GM23338 (cell line): ENCODE measurements at regions not wholly inside any gene's neighbourhood (a gene's known extent, or its start where the extent isn't known, plus 50 kb on each side); places are given as distances from the start of the nearest gene placed in this dataset.
"Not testable (repeated sequence)": the region's sequence is repeated elsewhere in the genome, so short reads cannot be mapped to it uniquely, and the experiment has no call there.

Source experiments
- ATAC-seq: fragments of 200-7000 bp; cut with Tn5 transposase; 3 replicates; pipeline ENCODE4 v1.9.1; 2020
- DNase-seq: peaks from one replicate; pipeline ENCODE4 v3.0.0-alpha.2; 2015; ENCODE audit warnings: low spot score
- H2AFZ ChIP-seq: fragments of 200-600 bp; sonication (generic); 2 replicates; pipeline ENCODE4 v1.8.0; 2016; ENCODE audit warnings: antibody characterized with exemption, mild to moderate bottlenecking, moderate library complexity
- H3F3A ChIP-seq: fragments of 200-600 bp; sonication (generic); replicated peaks from 2 replicates; pipeline ENCODE4 v1.8.0; 2017; ENCODE audit warnings: antibody characterized with exemption, mixed run types, low read depth
- H3K27ac ChIP-seq: fragments of 200-600 bp; sonication (generic); 2 replicates; pipeline ENCODE4 v1.6.1; 2016; ENCODE audit warnings: low read depth
- H3K27me3 ChIP-seq: fragments of 200-600 bp; sonication (generic); 2 replicates; pipeline ENCODE4 v1.8.0; 2016; ENCODE audit warnings: mild to moderate bottlenecking, mixed run types, moderate library complexity; ENCODE audit not compliant: insufficient read depth
- H3K36me3 ChIP-seq: fragments of 200-600 bp; sonication (generic); 2 replicates; pipeline ENCODE4 v1.8.0; 2016; ENCODE audit warnings: mild to moderate bottlenecking; ENCODE audit not compliant: insufficient read depth
- H3K4me1 ChIP-seq: fragments of 200-600 bp; sonication (generic); 2 replicates; pipeline ENCODE4 v1.8.0; 2016; ENCODE audit warnings: mild to moderate bottlenecking, moderate library complexity; ENCODE audit not compliant: insufficient read depth
- H3K4me2 ChIP-seq: fragments of 200-600 bp; sonication (generic); 2 replicates; pipeline ENCODE4 v1.7.1; 2017; ENCODE audit warnings: mixed run types
- H3K4me3 ChIP-seq: fragments of 200-600 bp; sonication (generic); 2 replicates; pipeline ENCODE4 v1.6.1; 2016; ENCODE audit warnings: mixed run types
- H3K79me2 ChIP-seq: fragments of 200-600 bp; sonication (generic); replicated peaks from 2 replicates; pipeline ENCODE4 v1.8.0; 2017; ENCODE audit warnings: mild to moderate bottlenecking; ENCODE audit not compliant: insufficient read depth
- H3K9me2 ChIP-seq: fragments of 200-600 bp; sonication (generic); 2 replicates; pipeline ENCODE4 v1.8.0; 2017; ENCODE audit not compliant: insufficient read depth
- H4K20me1 ChIP-seq: fragments of 200-600 bp; sonication (generic); replicated peaks from 2 replicates; pipeline ENCODE4 v1.8.0; 2017; ENCODE audit warnings: mild to moderate bottlenecking; ENCODE audit not compliant: insufficient read depth
- H3K27ac Mint-ChIP-seq: 2 replicates; pipeline ENCODE4 v1.8.0; 2020; ENCODE audit warnings: inconsistent platforms, mild to moderate bottlenecking, moderate library complexity, mixed read lengths
- H3K27me3 Mint-ChIP-seq: 3 replicates; pipeline ENCODE4 v1.8.0; 2022; ENCODE audit warnings: low read depth, mild to moderate bottlenecking, moderate library complexity, mixed read lengths, inconsistent platforms; ENCODE audit not compliant: insufficient read depth, poor library complexity
- H3K36me3 Mint-ChIP-seq: 3 replicates; pipeline ENCODE4 v1.8.0; 2021; ENCODE audit warnings: low read depth, mild to moderate bottlenecking, inconsistent platforms, moderate library complexity, mixed read lengths
- H3K4me1 Mint-ChIP-seq: 3 replicates; pipeline ENCODE4 v1.8.0; 2020; ENCODE audit warnings: mild to moderate bottlenecking, inconsistent platforms, mixed read lengths
- H3K4me3 Mint-ChIP-seq: 3 replicates; pipeline ENCODE4 v1.8.0; 2021; ENCODE audit warnings: moderate library complexity, mild to moderate bottlenecking, inconsistent platforms, mixed read lengths
- H3K9me3 Mint-ChIP-seq: 3 replicates; pipeline ENCODE4 v1.8.0; 2020; ENCODE audit warnings: moderate library complexity, mild to moderate bottlenecking, inconsistent platforms, mixed read lengths
- JUNB ChIP-seq: IDR thresholded peaks from one replicate; pipeline ENCODE4 v1.6.1; 2016; ENCODE audit warnings: antibody characterized with exemption; ENCODE audit not compliant: unreplicated experiment
- ZNF462 ChIP-seq: fragments of 250-450 bp; sonication (Bioruptor Pico); IDR thresholded peaks from 2 replicates; pipeline ENCODE4 v1.5.0; 2020; ENCODE audit warnings: mild to moderate bottlenecking, moderate library complexity

DNA sequence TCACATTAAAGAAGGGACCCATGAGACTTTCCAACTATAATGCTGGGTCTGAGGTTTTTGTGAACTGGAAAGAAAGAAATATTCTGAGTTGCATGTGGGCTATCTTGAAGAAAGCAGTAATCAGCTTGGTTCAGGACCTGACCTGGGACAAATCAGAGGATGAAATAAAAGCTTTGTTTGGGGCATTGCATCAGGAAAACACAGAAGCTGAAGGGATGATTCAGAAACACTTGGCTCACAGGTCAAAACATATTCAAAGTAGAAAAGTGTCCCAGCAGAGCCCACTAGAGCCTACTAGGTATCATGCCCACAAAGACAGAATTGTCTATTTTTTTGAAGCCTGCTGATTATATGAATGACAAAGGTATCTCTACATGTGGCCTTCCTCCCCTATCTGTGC lies 174.8 kb upstream of the TSPY4 start:
- H3K4me2 ChIP-seq, H3K4me3 ChIP-seq, ATAC-seq, DNase-seq, H3K4me1 ChIP-seq, H4K20me1 ChIP-seq, H3K27me3 Mint-ChIP-seq, H3K27ac Mint-ChIP-seq, H3K4me1 Mint-ChIP-seq, H3K36me3 Mint-ChIP-seq, H3K4me3 Mint-ChIP-seq, H3K9me2 ChIP-seq, H3F3A ChIP-seq, H3K27ac ChIP-seq, H2AFZ ChIP-seq, H3K36me3 ChIP-seq, H3K79me2 ChIP-seq, H3K27me3 ChIP-seq: not testable (repeated sequence)
- peaks cover 70% of the 10 kb centered on the region for H3K9me3 Mint-ChIP-seq

DNA sequence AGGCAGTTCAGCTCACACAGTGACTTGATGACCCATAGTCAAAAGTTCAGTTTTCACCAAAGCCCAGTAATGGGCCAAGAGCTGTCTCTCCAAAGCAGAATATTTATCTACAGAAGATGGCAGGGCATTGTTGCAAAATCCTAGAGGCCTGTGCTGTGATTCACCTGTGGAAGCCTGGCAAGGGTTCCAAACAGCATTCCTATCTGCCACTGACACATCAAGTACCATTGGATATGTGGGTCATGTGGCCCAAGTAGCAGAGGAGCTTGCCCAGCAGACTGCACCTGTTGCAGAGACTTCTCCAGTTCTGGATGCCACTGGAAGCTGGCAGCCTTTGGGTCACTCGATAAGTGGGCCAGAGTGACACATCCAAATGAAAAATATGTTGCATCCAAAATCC lies 159.6 kb upstream of the TSPY4 start:
- not testable (repeated sequence) for H3F3A ChIP-seq, H3K4me1 ChIP-seq, H3K27ac Mint-ChIP-seq, DNase-seq, H3K36me3 ChIP-seq, H3K4me2 ChIP-seq, H3K36me3 Mint-ChIP-seq, H3K4me3 ChIP-seq, H3K9me2 ChIP-seq, H3K4me1 Mint-ChIP-seq, H3K4me3 Mint-ChIP-seq, H2AFZ ChIP-seq, H3K79me2 ChIP-seq, ATAC-seq, H4K20me1 ChIP-seq, H3K27me3 ChIP-seq, H3K27ac ChIP-seq, H3K27me3 Mint-ChIP-seq
- H3K9me3 Mint-ChIP-seq, result peaks cover 60% of the 10 kb centered on the region

DNA sequence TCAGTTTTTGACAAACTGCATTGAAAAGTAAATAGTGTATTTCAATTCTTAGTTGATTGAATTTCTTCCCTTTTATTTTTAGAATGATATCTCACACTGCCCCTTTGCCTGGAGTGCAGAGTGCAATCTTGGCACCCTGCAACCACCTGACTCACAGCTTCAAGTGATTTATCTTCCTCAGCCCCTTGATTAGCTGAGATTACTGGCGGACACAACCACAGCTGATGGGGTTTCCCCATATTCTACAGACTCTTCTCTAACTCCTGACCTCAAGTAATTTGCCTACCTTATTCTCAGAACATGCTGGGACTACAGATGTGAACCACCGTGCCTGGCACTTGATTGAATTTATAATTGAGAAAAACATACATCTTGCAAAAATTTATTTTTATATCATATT lies 152.4 kb upstream of the TSPY4 start:
- H3K27ac ChIP-seq, H3K36me3 ChIP-seq, H3K4me3 ChIP-seq, H3K4me1 ChIP-seq, H3F3A ChIP-seq, H3K36me3 Mint-ChIP-seq, H3K79me2 ChIP-seq, H3K27ac Mint-ChIP-seq, H3K9me2 ChIP-seq, H3K4me3 Mint-ChIP-seq, DNase-seq, H3K27me3 Mint-ChIP-seq, ATAC-seq, H3K4me1 Mint-ChIP-seq, H3K4me2 ChIP-seq, H4K20me1 ChIP-seq, H2AFZ ChIP-seq, H3K27me3 ChIP-seq: not testable (repeated sequence)
- H3K9me3 Mint-ChIP-seq, result peaks cover 45% of the 10 kb centered on the region

DNA sequence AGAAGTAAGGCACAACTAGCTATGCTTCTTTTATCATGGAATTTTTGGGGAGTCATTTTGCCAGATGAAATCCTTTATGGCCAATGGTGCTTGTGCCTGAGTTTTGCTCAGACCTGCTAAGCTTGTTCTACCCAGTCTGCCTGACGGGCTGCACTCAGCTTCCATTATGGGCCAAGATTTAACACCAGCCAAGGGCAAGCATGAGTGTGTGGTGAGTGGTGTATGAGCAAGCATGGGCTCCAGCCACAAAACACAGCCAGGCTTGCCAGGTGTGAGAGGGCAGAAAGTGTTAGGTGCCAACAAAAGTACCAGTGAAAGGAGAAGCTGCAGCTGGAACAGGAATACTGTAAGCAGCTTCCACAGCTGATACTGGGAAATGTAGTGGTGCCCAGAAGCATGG lies 130.2 kb upstream of the TSPY4 start:
- DNase-seq, H3K36me3 Mint-ChIP-seq, H4K20me1 ChIP-seq, H2AFZ ChIP-seq, H3K4me3 Mint-ChIP-seq, H3K4me1 Mint-ChIP-seq, H3K27ac Mint-ChIP-seq, H3K9me2 ChIP-seq, ATAC-seq, H3K36me3 ChIP-seq, H3K27me3 Mint-ChIP-seq, H3K79me2 ChIP-seq, H3K27me3 ChIP-seq, H3K27ac ChIP-seq, H3F3A ChIP-seq, H3K4me2 ChIP-seq, H3K4me3 ChIP-seq, H3K4me1 ChIP-seq: not testable (repeated sequence)
- H3K9me3 Mint-ChIP-seq, result peaks cover 34% of the 10 kb centered on the region

GRCh38 chrY:9226409-9226808 lies 110.9 kb upstream of the TSPY4 start:
- Histone ChIP-seq H3K4me3 (no peak overlapping the region), H3K4me2 (no peak overlapping the region), H2AFZ (no peak overlapping the region), H3K27ac (no peak overlapping the region), H4K20me1 (no peaks in the 10 kb centered on the region), H3K27me3 (no peaks in the 10 kb centered on the region), H3F3A (no peaks in the 10 kb centered on the region), H3K36me3 (no peaks in the 10 kb centered on the region), H3K9me2 (no peaks in the 10 kb centered on the region), H3K4me1 (no peaks in the 10 kb centered on the region), H3K79me2 (no peaks in the 10 kb centered on the region)
- H3K27me3 Mint-ChIP-seq, result no peaks in the 10 kb centered on the region
- H3K9me3 Mint-ChIP-seq, result peaks cover 69% of the 10 kb centered on the region
- H3K27ac Mint-ChIP-seq, result no peak overlapping the region
- no peak overlapping the region for H3K4me3 Mint-ChIP-seq
- H3K36me3 Mint-ChIP-seq, result peaks cover 8% of the 10 kb centered on the region; the same call in 2 of the 3 replicates
- H3K4me1 Mint-ChIP-seq, result no peaks in the 10 kb centered on the region
- ATAC-seq, result no peak
- DNase-seq, result no peak
- TF ChIP-seq ZNF462 (CRISPR knock-in tag), result no peak
- no peak for TF ChIP-seq JUNB
